RKO (cell line): ENCODE measurements at regions not wholly inside any gene's neighbourhood (a gene's known extent, or its start where the extent isn't known, plus 50 kb on each side); places are given as distances from the start of the nearest gene placed in this dataset.
"Not testable (repeated sequence)": the region's sequence is repeated elsewhere in the genome, so short reads cannot be mapped to it uniquely, and the experiment has no call there.

Source experiments
- DNase-seq: peaks from one replicate; pipeline ENCODE4 v3.0.0-alpha.2; 2016; ENCODE audit warnings: low spot score

DNA sequence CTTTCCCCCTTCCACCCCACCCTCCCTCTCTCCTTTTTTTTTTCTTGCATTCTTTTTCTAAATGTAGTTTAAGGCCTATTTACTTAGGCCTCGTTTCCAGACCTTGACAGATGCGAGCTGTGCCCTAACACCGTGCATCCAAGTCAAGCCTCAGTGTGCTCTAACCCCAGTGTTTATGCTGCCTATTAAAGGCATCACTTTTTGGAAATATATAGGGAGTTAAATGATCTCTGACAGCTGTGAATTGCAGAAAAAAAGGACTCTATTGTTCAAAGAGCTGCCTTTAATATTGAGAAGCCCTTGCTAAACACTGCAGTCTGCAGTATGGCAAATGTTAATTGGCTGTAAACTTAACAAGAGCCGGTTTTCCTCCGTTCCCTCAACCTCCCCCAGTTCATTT, 270.4 kb upstream of the TUT7 start:
- DNase-seq: no peak

DNA sequence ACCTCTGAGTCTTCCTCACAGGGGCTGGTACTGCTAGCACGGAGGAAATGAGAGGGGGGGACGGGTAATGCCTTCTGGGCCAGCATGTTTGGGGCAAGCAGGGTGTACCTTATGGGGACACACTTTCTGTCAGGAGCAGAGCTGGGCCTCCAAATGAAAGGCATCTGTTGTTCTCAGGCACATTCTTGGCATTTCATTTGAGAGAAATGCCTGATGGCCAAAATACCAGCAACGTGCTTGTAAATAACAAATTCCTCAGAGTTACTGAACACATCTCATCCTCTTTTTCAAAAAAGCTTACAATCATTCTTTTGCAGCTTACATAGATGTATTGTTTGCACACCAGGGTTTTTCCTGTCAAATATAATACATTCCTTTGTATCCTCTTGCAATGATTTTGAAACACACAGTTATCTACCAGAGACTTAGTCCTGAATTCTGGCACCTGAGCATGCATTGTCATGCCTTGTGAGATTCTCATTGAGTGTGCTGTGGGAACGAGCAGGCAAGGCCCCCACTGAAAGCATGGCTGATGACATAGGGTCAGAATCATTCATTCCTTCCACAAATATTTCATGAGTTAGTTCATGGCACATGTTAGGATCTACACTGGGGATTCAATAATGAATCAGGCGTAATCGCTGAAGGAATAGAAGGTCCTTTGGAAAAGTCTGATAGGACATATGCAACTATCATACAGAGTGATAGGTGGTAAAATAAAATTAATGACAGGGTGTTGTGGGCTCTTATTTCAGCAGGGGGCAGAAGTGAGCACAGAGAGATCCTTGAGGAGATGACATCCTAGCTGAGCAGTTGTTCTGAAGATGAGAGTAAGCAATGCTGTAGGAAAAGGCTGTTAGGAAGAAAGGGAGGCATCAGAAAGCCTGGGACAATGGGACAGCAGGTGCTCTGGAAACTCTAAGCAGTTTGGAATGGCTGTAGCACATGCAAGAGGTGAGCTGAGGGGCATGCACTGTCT, 260.9 kb upstream of the TUT7 start:
- no peak for DNase-seq

DNA sequence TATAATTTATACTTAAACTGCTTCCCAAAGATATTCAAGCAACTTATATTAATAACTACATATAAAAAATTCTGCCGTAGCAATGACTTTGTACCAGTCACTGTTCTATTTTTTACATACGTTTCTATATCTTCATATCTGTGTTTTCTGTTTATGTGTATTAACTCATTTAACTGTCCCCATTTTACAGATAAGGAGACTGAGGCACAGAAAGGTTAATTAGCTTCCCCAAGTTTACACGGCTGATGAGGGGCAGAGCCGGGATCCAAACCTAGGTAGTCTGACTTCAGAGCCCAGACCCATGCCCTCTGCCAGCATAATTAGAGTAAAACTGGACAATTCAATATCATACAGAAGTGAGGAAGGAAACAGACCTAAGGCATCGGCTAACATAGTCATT, 259.7 kb upstream of the TUT7 start:
- DNase-seq: no peak

DNA sequence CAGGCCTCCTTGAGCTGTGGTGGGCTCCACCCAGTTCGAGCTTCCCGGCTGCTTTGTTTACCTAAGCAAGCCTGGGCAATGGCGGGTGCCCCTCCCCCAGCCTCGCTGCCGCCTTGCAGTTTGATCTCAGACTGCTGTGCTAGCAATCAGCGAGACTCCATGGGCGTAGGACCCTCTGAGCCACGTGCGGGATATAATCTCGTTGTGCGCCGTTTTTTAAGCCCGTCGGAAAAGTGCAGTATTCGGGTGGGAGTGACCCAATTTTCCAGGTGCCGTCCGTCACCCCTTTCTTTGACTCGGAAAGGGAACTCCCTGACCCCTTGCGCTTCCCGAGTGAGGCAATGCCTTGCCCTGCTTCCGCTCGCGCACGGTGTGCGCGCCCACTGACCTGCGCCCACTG, 257.3 kb upstream of the TUT7 start:
- DNase-seq: not testable (repeated sequence)

DNA sequence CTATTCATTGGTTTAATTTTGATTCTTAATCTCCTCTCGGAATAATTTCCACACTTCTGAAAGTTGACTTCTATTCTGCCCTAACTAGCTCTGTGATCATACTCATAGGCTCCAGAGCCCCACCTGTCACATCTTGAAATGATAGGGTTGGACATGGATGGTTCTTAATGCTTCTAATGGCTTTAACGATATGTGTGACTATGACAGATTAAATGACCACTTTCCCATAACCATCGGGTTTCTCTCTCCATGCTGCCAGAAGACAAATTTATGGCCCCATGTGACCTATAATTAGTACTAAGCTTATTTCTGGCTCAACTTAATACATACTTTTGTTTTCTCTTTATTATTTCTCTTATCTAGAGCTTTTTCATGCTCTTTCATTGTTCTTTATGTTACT, 251.1 kb upstream of the TUT7 start:
- DNase-seq: no peak

DNA sequence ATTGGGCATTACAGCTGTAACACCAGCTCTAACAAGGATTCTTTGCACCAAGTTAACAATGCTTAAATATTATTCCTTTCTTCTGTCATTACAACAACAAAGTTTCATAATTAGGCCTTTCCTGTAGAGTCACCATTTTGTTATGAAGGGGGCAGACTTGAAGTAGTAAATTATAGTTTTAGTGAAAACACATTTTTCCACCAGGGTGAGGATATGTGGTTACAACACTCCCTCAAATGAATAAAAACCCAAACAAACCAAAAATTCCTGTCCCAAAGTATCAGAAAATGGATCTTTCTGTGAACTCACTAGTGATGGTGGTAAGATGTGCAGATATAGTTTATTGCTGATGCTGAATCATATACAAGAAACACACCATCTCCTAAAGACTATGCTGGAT, 250.5 kb upstream of the TUT7 start:
- DNase-seq: no peak

DNA sequence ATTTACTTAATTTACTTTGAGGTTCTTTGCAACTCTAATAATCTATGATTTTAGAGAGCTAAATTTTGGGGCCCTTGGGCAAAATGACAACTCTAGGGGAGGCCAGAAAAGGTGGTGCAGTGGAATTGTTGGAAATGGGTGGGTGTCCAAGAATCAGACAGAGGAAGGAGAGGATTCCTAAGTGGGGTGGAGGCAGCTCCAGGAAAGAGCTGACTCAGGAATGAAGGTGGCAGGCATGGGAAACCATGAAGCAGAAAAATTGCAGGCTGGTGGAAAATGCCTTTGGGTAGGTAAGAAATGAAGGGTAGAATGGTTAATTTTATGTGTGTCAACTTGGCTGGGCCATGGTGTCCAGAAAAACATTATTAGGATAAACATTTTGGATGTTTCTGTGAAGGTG, 248.5 kb upstream of the TUT7 start:
- DNase-seq: no peak

DNA sequence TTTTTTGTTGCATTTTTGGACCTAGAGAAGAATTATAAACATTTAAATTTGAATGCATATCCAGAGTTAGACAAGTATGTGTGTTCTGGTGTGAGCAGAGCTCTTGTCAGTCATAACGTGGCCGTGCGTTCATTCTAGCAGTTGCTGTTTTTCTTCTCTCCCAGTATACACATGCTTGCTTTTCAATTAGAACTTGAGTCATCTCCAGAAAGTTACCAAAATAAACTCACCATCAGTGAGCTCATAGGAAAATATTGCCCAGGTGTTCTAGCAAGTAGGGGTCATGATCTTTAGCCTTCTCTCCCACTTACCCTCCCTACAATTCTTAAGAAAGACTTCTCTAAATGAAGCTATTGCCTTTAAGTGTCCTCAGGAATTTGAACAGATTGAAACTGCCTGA, 247.5 kb upstream of the TUT7 start:
- no peak for DNase-seq

DNA sequence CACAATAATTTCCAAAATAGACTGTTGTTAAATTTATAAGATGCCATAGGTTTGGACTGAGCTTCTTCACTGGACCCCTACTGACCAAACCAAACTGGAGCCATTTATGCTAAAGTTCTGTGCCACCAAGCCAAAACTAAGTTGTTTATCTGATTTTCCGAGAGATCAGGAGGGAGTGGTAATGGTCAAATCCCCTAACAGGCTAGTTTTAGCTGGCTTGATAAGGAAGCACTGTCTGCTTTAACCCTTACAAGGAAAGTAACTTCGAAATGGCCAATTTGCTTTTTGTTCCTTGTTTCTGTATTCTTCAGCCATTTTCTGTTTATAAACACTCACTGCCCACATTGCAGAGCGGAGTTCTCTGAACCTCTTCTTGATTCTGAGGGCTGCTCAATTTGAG, 246.8 kb upstream of the TUT7 start:
- no peak for DNase-seq

DNA sequence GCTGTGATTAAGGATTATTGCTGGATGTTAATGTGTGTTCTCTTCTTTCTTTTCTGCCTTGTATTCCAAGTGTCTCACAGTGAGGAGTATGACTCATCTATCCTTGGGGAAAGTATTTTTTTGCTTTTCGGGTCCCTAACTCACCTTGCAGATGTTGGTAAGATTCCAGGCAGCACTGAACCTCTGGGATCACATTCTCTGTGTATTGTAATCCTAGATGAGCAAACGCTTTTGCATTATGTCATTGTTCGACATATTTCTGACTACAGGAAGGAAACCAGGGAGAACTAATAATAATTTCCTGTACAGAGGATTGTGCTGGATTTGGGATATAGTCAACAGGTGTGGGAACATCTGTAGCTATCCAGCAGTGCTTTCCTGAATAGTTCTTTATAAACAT, 246.1 kb upstream of the TUT7 start:
- peak; percentile 12 for DNase-seq

DNA sequence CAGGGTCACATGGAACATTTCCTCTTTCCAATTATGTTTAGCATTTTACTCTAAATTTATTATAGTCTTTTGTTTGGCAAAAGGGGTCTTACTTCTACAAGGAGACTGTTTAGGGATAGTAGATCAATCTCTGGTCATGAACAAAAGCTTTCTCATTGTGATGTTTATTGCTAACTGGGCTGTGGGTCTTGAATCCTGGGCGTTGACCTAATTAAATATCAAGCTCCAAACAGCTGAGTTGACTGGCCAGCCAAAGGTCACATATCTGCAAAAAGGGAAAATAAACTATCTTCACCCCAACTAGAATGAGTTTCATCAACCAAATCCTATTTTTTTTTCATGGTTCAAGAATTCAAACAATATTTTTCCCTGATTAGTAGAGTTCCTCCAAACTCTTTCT, 245.4 kb upstream of the TUT7 start:
- DNase-seq: no peak

DNA sequence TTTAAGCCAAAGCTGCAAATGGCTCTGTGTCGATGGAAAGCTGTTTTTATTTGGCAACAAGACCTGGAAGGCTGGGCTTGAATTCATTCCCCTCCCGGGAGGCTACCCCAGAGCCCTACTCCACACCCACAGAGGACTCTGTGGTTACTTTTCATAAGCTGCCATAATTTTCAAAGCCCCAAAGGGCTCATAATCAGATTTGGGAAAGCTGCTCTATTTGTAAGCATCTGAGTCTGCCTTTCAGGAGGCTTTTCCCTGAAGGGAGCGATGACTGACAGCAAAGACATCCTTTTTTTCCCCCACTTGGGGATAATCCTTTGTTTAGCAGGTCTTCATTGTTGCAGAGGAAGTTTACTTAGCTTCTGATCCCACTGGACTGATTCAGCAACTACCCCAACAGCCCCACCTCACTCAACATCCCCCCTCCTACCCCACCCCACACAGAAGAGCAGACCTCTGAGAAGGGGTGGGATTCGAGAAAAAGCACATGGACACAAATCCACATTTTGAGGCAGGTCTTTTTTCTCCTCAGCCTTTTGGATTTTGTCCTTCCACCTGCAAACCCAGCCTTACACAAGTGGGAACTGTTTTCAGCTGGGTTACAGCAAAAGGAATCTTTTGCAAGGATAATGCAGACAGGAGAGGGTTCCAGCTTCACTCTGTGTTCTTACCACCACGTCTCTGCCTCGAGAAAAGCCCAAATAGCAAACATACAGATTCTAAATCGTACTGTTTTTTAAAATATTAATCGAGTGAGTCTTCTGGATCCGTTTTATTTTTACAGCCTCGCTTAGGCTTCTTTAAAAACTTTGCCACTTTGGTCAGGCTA, 244.4 kb upstream of the TUT7 start:
- DNase-seq: no peak

DNA sequence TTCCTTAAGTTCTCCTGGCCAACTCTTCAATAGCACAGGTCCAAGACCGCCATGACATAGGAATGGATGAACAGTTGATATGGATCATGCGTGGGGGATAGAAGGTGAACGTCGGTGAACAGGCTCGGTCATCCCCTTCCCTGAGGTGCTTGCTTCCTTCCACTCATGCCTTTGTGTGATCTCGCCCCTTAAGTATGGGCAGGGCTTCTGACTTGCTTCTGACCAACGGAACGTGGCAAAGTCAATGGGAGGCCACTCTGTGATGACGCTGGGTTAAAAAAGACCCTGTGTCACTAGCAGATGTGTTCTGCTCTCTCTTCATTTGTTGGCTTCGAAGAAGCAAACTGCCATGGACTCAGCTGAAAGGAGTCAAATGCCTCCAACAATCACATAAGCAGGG, 240.5 kb upstream of the TUT7 start:
- DNase-seq: no peak

DNA sequence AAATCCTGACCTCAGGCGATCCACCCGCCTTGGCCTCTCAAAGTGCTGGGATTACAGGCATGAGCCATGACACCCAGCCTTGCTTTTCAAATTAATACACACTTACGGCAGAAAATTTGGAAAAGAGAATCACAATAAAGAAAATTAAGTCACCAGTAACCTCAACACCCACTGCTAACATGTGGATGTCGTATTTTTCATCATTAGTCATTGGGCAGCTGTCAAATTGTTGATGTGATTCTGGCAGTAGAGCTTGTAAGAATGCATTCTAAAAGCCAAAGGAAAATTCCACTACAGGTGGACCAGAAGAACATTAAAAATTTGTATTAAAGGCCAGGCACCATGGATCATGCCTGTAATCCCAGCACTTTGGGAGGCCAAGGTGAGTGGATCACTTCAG, 237.3 kb upstream of the TUT7 start:
- DNase-seq: no peak

DNA sequence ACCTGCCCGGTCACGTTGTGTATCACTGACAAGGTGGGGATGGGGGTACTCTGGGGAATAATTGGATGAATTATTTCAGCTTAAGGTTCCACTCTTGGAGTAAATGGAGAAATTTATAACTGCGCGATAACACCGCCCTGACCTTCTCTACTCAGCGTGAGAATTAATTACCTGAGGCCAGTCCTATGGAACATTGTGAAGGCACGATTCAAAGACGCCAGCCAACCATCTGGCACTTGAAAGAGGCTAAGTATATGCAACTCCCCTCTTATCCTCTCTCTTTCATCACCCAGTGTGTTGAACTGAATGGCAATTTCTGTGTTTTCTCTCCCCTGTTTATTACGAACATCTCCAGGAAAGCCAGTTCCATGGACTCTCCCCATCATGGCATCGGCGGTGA, 235.5 kb upstream of the TUT7 start:
- DNase-seq: no peak

DNA sequence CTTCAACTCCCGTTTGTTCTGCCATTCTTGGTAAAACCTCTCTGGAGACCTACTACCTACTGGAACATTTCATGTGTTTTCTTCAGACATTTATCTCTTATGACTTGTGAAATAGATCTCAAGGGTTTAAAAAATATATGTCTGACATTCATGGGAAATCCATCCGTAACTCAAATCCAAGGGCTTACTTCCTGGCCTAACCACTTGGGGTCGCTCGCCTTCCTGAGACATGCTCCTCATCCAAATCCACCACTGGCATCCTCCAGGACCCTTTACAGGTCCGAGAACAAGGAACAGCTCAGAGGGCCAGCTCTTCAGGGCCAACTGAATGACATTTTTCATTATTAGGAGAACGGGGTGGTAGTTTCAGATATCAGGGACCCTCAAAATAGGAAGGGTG, 235.1 kb upstream of the TUT7 start:
- no peak for DNase-seq

DNA sequence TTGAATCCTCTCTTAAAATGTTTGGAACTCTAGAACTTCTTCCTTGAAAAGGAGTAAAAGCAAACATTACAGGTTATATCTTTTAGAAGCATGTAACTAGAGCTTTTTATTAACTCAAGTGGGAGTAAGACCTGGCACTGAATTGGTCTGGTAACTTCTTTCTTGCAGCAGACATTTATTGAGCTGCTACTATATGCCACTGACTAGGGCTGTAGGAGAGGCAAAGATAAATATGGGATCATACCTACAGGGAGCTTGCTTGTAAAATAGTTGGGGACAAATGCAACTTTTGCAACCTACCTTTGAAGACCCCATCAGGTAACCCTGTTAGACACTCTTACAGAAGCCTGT, 231.9 kb upstream of the TUT7 start:
- no peak for DNase-seq

DNA sequence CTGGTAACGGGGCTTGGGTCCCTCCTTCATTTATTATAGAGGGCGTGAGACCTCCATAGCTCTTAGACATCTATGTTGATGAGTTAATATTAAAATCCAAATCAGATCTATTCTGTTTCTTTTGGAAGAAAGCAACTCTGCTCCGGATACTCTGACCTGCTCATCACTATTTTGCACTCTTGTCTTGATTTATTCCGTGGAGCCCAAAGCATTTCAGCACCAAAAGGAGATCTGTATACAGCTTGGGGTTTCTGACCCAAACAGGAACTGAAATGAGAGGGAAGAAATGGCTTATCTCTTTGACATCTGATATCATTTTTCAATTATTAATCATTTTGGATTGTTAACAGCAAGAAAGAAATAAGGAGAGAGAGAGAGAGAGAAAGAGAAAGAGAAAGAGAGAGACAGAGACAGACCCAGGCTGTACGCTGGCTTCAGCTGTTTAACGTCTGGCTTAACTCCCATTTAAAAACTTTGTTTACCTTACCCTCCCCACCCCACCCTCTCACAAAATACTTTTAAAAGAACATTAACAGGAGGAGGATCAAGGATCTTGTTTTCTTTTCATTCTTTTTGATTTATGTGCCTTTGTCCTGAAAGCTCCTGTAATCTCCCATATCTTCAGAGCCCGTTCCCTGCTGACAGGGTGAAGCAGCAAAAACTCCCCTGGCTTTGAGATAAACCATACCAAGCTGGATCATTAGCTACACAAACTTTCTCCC, 231.4 kb upstream of the TUT7 start:
- DNase-seq: no peak

DNA sequence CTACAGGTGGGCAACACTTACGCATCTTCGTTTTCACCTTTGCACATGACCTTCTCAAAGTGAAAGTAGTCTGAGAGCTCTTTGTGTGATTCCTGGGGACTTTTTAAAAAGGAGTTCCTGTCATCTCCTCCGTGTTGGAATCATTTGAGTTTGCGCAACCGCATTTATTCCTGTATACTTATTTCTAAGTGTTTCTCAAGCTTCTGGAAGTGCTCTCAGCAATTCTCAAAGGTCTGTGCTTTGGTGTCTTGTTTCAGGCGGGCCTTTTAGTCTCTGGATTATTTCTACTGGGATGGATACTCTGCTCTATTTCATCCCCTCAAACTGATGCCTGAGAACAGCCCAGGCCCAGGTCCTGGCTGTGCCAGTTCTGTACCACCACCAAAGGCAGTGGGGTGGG, 226.5 kb upstream of the TUT7 start:
- no peak for DNase-seq

DNA sequence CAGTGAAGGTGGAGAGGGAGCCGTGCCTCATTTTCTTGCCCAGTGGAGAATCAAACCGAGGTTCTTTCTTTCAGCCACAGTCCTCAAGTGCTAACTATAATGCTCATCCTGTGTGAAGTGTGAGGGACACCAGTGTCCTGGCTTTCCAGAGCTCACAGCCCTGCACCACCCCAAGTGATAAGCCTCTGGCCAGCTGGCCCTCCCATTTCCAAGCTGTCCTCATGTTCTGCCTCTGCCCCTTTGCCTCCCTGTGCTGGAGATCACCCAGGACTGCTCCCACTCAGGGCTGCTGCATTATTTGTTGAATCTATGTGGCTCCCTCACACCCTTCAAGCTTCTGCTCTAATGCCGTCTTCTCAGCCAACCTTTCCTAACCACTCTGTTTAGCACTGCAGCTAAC, 224.5 kb upstream of the TUT7 start:
- DNase-seq: no peak

DNA sequence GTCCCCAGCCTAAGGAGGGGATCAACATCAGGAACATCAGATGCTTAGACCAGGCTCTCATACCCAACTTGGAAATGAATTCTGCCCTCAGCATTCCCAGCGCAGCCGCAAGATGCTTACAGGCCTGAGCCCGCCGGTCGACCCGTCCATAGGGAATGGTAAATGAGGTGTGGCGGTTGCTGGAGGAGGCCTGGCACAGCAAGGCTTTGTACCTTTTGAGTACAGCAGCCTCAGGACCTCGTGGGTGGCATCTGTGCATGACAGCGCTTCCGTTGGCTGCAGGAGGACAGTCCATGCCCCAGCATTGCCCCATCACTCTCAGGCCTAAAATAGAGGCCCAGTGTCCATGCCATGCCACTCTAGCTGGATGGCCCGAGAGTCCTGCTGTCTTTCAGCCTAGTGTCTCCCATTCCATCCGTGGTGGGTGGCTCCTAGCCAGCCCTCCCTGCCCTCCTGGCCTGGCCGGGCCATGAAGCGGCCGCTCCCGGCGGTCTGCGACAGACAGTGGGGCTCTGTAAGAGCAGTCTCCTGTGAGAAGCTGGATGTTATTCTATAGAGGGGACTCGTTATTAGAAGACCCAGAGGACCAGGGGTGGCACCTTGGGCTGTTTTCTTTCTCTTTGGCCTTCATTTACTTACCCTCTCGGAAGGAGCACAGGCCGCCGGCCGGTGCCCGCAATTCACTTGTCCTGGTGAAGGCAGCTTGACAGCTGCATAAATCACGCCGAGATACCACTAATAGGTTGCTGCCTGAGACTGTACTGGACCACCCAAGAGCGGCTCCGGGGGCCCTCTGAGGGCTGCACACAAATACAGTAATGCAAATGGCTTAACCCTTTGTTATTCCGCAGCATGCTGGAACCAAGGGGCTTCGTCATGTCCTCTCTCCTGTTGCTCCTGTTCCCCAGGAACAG, 223.5 kb upstream of the TUT7 start:
- DNase-seq: no peak
